ENCODE measurements at regions not wholly inside any gene's neighbourhood (a gene's known extent, or its start where the extent isn't known, plus 50 kb on each side); places are given as distances from the start of the nearest gene placed in this dataset.

GRCh38 chr3:482479-482878, 285.9 kb downstream of the CHL1 start:
- TF ChIP-seq CTCF (IDR thresholded peaks at IDR 0.05): no peak
- no peak for TF ChIP-seq ZNF317 (CRISPR knock-in tag; IDR thresholded peaks at IDR 0.05; ENCODE audit: borderline replicate concordance, low read depth)
- no peak for TF ChIP-seq ZSCAN18 (CRISPR knock-in tag; IDR thresholded peaks at IDR 0.05)
- TF ChIP-seq CREM (CRISPR knock-in tag; IDR thresholded peaks at IDR 0.05): no peak
- TF ChIP-seq ATF6 (CRISPR knock-in tag; IDR thresholded peaks at IDR 0.05): no peak
- no peak for TF ChIP-seq ZNF423 (CRISPR knock-in tag; IDR thresholded peaks at IDR 0.05)
- no peak for TF ChIP-seq STAT6 (CRISPR knock-in tag; conservative IDR thresholded peaks at IDR 0.05; ENCODE audit: low read depth)
- TF ChIP-seq SP1 (CRISPR knock-in tag; conservative IDR thresholded peaks at IDR 0.05): no peak
- no peak for TF ChIP-seq ZBTB43 (CRISPR knock-in tag; IDR thresholded peaks at IDR 0.05)
- no peak for TF ChIP-seq ZNF121 (CRISPR knock-in tag; IDR thresholded peaks at IDR 0.05)
- TF ChIP-seq MAX (CRISPR knock-in tag; IDR thresholded peaks at IDR 0.05): no peak
- no peak for TF ChIP-seq ETV6 (CRISPR knock-in tag; IDR thresholded peaks at IDR 0.05)
- TF ChIP-seq RELA (CRISPR knock-in tag; IDR thresholded peaks at IDR 0.05; ENCODE audit: borderline replicate concordance): no peak

Data from WTC11 (cell line).